ENCODE measurements at regions not wholly inside any gene's neighbourhood (a gene's known extent, or its start where the extent isn't known, plus 50 kb on each side); places are given as distances from the start of the nearest gene placed in this dataset.

GRCh38 chr20:10826111-10826510, 152.3 kb upstream of the JAG1 start:
- Histone ChIP-seq H2AFZ (ENCODE audit: low read depth, low read length, poor library complexity, severe bottlenecking) (no peak overlapping the region), H3K27me3 (ENCODE audit: insufficient read depth, low read length) (no peaks in the 10 kb centered on the region), H3K4me3 (replicated peaks in 1 of 2; ENCODE audit: low read depth in 1 of 2, low read length in 2 of 2) (no peak overlapping the region), H3K9me3 (ENCODE audit: control insufficient read depth in 1 of 2, insufficient read depth in 1 of 2, low read depth in 1 of 2, low read length in 2 of 2) (no peaks in the 10 kb centered on the region), H3K27ac (ENCODE audit: low read depth, low read length) (no peak overlapping the region), H3K4me2 (ENCODE audit: low read length) (no peak overlapping the region), H3K79me2 (ENCODE audit: insufficient read depth, low read length) (no peaks in the 10 kb centered on the region), H3K9ac (ENCODE audit: low read length) (no peak overlapping the region), H3K36me3 (ENCODE audit: control insufficient read depth in 1 of 2, insufficient read depth in 2 of 2, low read length in 2 of 2) (no peaks in the 10 kb centered on the region), H3K9me2 (ENCODE audit: insufficient read depth) (no peaks in the 10 kb centered on the region), H3K4me1 (ENCODE audit: control insufficient read depth in 1 of 2, insufficient read depth in 2 of 2, low read length in 2 of 2) (no peaks in the 10 kb centered on the region), H4K20me1 (ENCODE audit: insufficient read depth) (no peaks in the 10 kb centered on the region)
- POLR2A ChIA-PET, result no interaction called here
- ATAC-seq (no peak), DNase-seq (ENCODE audit: low read depth, low spot score) (no peak)
- no TSS peak for BruUV-seq (replicated peaks)
- intact Hi-C loops (cut with micrococcal nuclease), result no loop called here
- TF ChIP-seq ZNF274 (IDR thresholded peaks at IDR 0.05; ENCODE audit: low read depth, low read length) (no peak), CTCF (IDR thresholded peaks at IDR 0.05 in 2 of 3, conservative IDR thresholded peaks at IDR 0.05 in 1 of 3; ENCODE audit: borderline replicate concordance in 1 of 3, insufficient read depth in 1 of 3, low read depth in 2 of 3, low read length in 2 of 3) (no peak), EZH2 (IDR thresholded peaks at IDR 0.05) (no peak)
- RAD21 ChIA-PET (ENCODE audit: low non-redundant PET in 1 of 2, low total read pairs in 2 of 2, uncharacterized antibody in 2 of 2, unreplicated experiment in 2 of 2), result no interaction called here
- CTCF ChIA-PET, result no interaction called here

GRCh38 chr20:10828180-10828579, 154.4 kb upstream of the JAG1 start:
- CTCF ChIA-PET, result no interaction called here
- H3K4me3 ChIP-seq (replicated peaks in 1 of 2; ENCODE audit: low read depth in 1 of 2, low read length in 2 of 2), result no peak overlapping the region
- RAD21 ChIA-PET (ENCODE audit: low non-redundant PET in 1 of 2, low total read pairs in 2 of 2, uncharacterized antibody in 2 of 2, unreplicated experiment in 2 of 2), result no interaction called here
- intact Hi-C loops (cut with micrococcal nuclease), result no loop called here
- ATAC-seq (no peak), DNase-seq (ENCODE audit: low read depth, low spot score) (no peak)
- no peaks in the 10 kb centered on the region for H3K27me3 ChIP-seq (ENCODE audit: insufficient read depth, low read length)
- H3K4me1 ChIP-seq (ENCODE audit: control insufficient read depth in 1 of 2, insufficient read depth in 2 of 2, low read length in 2 of 2), result no peaks in the 10 kb centered on the region
- no peak overlapping the region for H3K9ac ChIP-seq (ENCODE audit: low read length)
- no peaks in the 10 kb centered on the region for H3K9me2 ChIP-seq (ENCODE audit: insufficient read depth)
- no peaks in the 10 kb centered on the region for H3K9me3 ChIP-seq (ENCODE audit: control insufficient read depth in 1 of 2, insufficient read depth in 1 of 2, low read depth in 1 of 2, low read length in 2 of 2)
- POLR2A ChIA-PET, result no interaction called here
- no peak overlapping the region for H3K4me2 ChIP-seq (ENCODE audit: low read length)
- no TSS peak for BruUV-seq (replicated peaks)
- no peak for TF ChIP-seq MAX (IDR thresholded peaks at IDR 0.05)
- no peak for TF ChIP-seq SIN3A (IDR thresholded peaks at IDR 0.05; ENCODE audit: low read depth)
- no peak for TF ChIP-seq EGR1 (IDR thresholded peaks at IDR 0.05; ENCODE audit: low read depth)
- no peak for TF ChIP-seq RAD21 (IDR thresholded peaks at IDR 0.05; ENCODE audit: low read depth)
- TF ChIP-seq EZH2 (IDR thresholded peaks at IDR 0.05), result no peak
- H3K27ac ChIP-seq (ENCODE audit: low read depth, low read length), result no peak overlapping the region
- no peak overlapping the region for H2AFZ ChIP-seq (ENCODE audit: low read depth, low read length, poor library complexity, severe bottlenecking)
- no peaks in the 10 kb centered on the region for H3K36me3 ChIP-seq (ENCODE audit: control insufficient read depth in 1 of 2, insufficient read depth in 2 of 2, low read length in 2 of 2)
- no peaks in the 10 kb centered on the region for H3K79me2 ChIP-seq (ENCODE audit: insufficient read depth, low read length)
- no peaks in the 10 kb centered on the region for H4K20me1 ChIP-seq (ENCODE audit: insufficient read depth)
